H1 (cell line): ENCODE measurements at regions not wholly inside any gene's neighbourhood (a gene's known extent, or its start where the extent isn't known, plus 50 kb on each side); places are given as distances from the start of the nearest gene placed in this dataset.

Experiments
- CTCF ChIA-PET: fragments of 300-600 bp; sonication (Branson Sonifier 250); formaldehyde crosslinking; loops from one replicate; lab custom pipeline; 2021; ENCODE audit not compliant: partially characterized antibody; lab: Charles Lee
- POLR2A ChIA-PET: fragments of 300-600 bp; sonication (Branson Sonifier 250); formaldehyde crosslinking; loops from one replicate; lab custom pipeline; 2021; ENCODE audit warnings: inconsistent platforms; ENCODE audit not compliant: partially characterized antibody; lab: Charles Lee
- DNase-seq, 2 experiments: peaks; one replicate each; pipeline versions ENCODE4 v3.0.0 to v3.0.0-alpha.2; 2010 to 2022; ENCODE audit warnings: low spot score in 2 of 2, low read depth in 1 of 2, mixed read lengths in 1 of 2
- FAIRE-seq: peaks from 2 replicates; lab custom pipeline; 2011; peaks lifted over from hg19 to GRCh38; lab: Jason Lieb, UNC
- H2AFZ ChIP-seq: 2 replicates; pipeline ENCODE4 v1.8.1; 2012; ENCODE audit warnings: low read length, inconsistent platforms
- H2AK5ac ChIP-seq: 2 replicates; pipeline ENCODE4 v1.6.1; 2013; ENCODE audit warnings: low read depth, low read length
- H2BK120ac ChIP-seq: replicated peaks from 2 replicates; pipeline ENCODE3; 2013; ENCODE audit warnings: low read depth, low read length, inconsistent platforms
- H2BK12ac ChIP-seq: 2 replicates; pipeline ENCODE4 v1.6.1; 2013; ENCODE audit warnings: low read depth, low read length
- H2BK15ac ChIP-seq: 2 replicates; pipeline ENCODE4 v1.6.1; 2013; ENCODE audit warnings: low read length
- H2BK20ac ChIP-seq: 2 replicates; pipeline ENCODE4 v1.6.1; 2013; ENCODE audit warnings: low read length
- H2BK5ac ChIP-seq: 2 replicates; pipeline ENCODE4 v1.6.1; 2013; ENCODE audit warnings: low read depth, low read length
- H3K14ac ChIP-seq: 2 replicates; pipeline ENCODE4 v1.6.1; 2013; ENCODE audit warnings: inconsistent platforms; ENCODE audit not compliant: insufficient read length
- H3K18ac ChIP-seq: 2 replicates; pipeline ENCODE4 v1.6.1; 2013; ENCODE audit warnings: low read length; ENCODE audit errors: extremely low read depth
- H3K23ac ChIP-seq: 2 replicates; pipeline ENCODE4 v1.6.1; 2013; ENCODE audit warnings: inconsistent platforms; ENCODE audit not compliant: insufficient read length
- H3K23me2 ChIP-seq: 2 replicates; pipeline ENCODE4 v1.6.1; 2013; ENCODE audit warnings: low read depth, low read length
- H3K27ac ChIP-seq: 2 replicates; pipeline ENCODE4 v1.6.1; 2011; ENCODE audit warnings: low read depth, low read length, inconsistent platforms
- H3K27me3 ChIP-seq, 4 experiments: replicated peaks in 1 of 4; 1 replicate in 1 of 4; 2 replicates in 3 of 4; pipeline versions ENCODE4 v1.6.1 to v1.8.1; 2011 to 2013; ENCODE audit warnings: low read length in 3 of 4, mild to moderate bottlenecking in 3 of 4, inconsistent platforms in 2 of 4, mixed read lengths in 2 of 4, moderate library complexity in 1 of 4; ENCODE audit not compliant: control insufficient read depth in 3 of 4, insufficient read depth in 3 of 4; ENCODE audit errors: extremely low read depth in 1 of 4
- H3K36me3 ChIP-seq, 4 experiments: 2 replicates each; pipeline versions ENCODE4 v1.6.1 to v1.8.1; 2011 to 2013; ENCODE audit warnings: mild to moderate bottlenecking in 4 of 4, low read length in 3 of 4, moderate library complexity in 2 of 4, control low read depth in 1 of 4, inconsistent platforms in 1 of 4; ENCODE audit not compliant: insufficient read depth in 4 of 4, control insufficient read depth in 2 of 4
- H3K4ac ChIP-seq: replicated peaks from 2 replicates; pipeline ENCODE3; 2013; ENCODE audit warnings: low read length, low read depth, mixed read lengths, inconsistent platforms; ENCODE audit not compliant: insufficient read length
- H3K4me1 ChIP-seq, 4 experiments: replicated peaks in 1 of 4; 1 replicate in 1 of 4; 2 replicates in 3 of 4; pipeline versions ENCODE4 v1.6.1 to v1.8.1; 2011 to 2013; ENCODE audit warnings: low read length in 3 of 4, inconsistent platforms in 2 of 4, mixed read lengths in 1 of 4; ENCODE audit not compliant: insufficient read depth in 4 of 4, control insufficient read depth in 3 of 4
- H3K4me2 ChIP-seq, 2 experiments: 2 replicates each; pipeline versions ENCODE4 v1.6.1 to v1.8.1; 2011 to 2013; ENCODE audit warnings: low read depth in 2 of 2, low read length in 2 of 2, control low read depth in 1 of 2, inconsistent platforms in 1 of 2, mild to moderate bottlenecking in 1 of 2; ENCODE audit not compliant: insufficient read depth in 1 of 2
- H3K4me3 ChIP-seq, 4 experiments: fragments of 200-600, 300-600 bp in 1 of 4; sonication (generic), shearing (Covaris generic), sonication (Bioruptor Twin) in 1 of 4; 2 replicates each; pipeline versions ENCODE4 v1.5.1 to v1.8.1; 2011 to 2016; ENCODE audit warnings: low read length in 4 of 4, low read depth in 3 of 4, control low read depth in 2 of 4, inconsistent platforms in 2 of 4, mild to moderate bottlenecking in 2 of 4, mixed read lengths in 1 of 4, moderate library complexity in 1 of 4; ENCODE audit not compliant: insufficient read depth in 2 of 4; ENCODE audit errors: extremely low read depth in 1 of 4
- H3K56ac ChIP-seq: replicated peaks from 2 replicates; pipeline ENCODE3; 2013; ENCODE audit warnings: low read depth, mild to moderate bottlenecking, mixed read lengths, low read length, inconsistent platforms; ENCODE audit not compliant: insufficient read length
- H3K79me1 ChIP-seq: 2 replicates; pipeline ENCODE4 v1.6.1; 2013; ENCODE audit warnings: low read depth, low read length, control low read depth
- H3K79me2 ChIP-seq, 2 experiments: 2 replicates each; pipeline versions ENCODE4 v1.6.1 to v1.8.1; 2012 to 2013; ENCODE audit warnings: low read length in 2 of 2, mild to moderate bottlenecking in 2 of 2, inconsistent platforms in 1 of 2; ENCODE audit not compliant: insufficient read depth in 2 of 2, control insufficient read depth in 1 of 2
- H3K9ac ChIP-seq, 4 experiments: replicated peaks in 1 of 4; 1 replicate in 1 of 4; 2 replicates in 3 of 4; pipeline versions ENCODE4 v1.6.1 to v1.8.1; 2011 to 2013; ENCODE audit warnings: low read depth in 3 of 4, low read length in 3 of 4, control low read depth in 2 of 4, mild to moderate bottlenecking in 2 of 4, moderate library complexity in 2 of 4, inconsistent platforms in 1 of 4; ENCODE audit errors: extremely low read depth in 1 of 4
- H3K9me3 ChIP-seq, 2 experiments: 2 replicates each; pipeline versions ENCODE4 v1.6.1 to v1.8.1; 2012 to 2013; ENCODE audit warnings: mild to moderate bottlenecking in 2 of 2, moderate library complexity in 2 of 2, control low read depth in 1 of 2, inconsistent platforms in 1 of 2, low read depth in 1 of 2, low read length in 1 of 2, mixed read lengths in 1 of 2; ENCODE audit not compliant: insufficient read depth in 2 of 2
- H4K20me1 ChIP-seq, 2 experiments: replicated peaks in 1 of 2; 2 replicates each; pipeline versions ENCODE3 to v1.8.1; 2011 to 2013; ENCODE audit warnings: inconsistent platforms in 2 of 2, low read length in 2 of 2, mild to moderate bottlenecking in 1 of 2; ENCODE audit not compliant: insufficient read depth in 2 of 2, control insufficient read depth in 1 of 2
- H4K5ac ChIP-seq: 2 replicates; pipeline ENCODE4 v1.6.1; 2013; ENCODE audit warnings: low read length, low read depth, mixed read lengths, inconsistent platforms; ENCODE audit not compliant: insufficient read length
- H4K8ac ChIP-seq: 2 replicates; pipeline ENCODE4 v1.8.0; 2013; ENCODE audit warnings: mild to moderate bottlenecking, moderate library complexity, low read length, inconsistent platforms; ENCODE audit not compliant: insufficient read depth; ENCODE audit errors: extremely low read depth
- H4K91ac ChIP-seq: replicated peaks from 2 replicates; pipeline ENCODE3; 2013; ENCODE audit warnings: low read length, mixed read lengths, inconsistent platforms; ENCODE audit not compliant: insufficient read length
- PHF8 ChIP-seq: fragments of 200-600 bp; sonication (generic); conservative IDR thresholded peaks from 2 replicates; pipeline ENCODE4 v1.7.1; 2012; ENCODE audit warnings: low read depth, mild to moderate bottlenecking, inconsistent platforms, low read length, moderate library complexity
- WGBS, 2 experiments: shearing (Covaris generic) in 1 of 2; methylation state at CpG; one replicate each; pipeline versions ENCODE4 v1.1.6 to v1.1.7; 2013 to 2015; ENCODE audit warnings: low lambda C conversion rate in 2 of 2, mixed read lengths in 2 of 2, inconsistent platforms in 1 of 2, low coverage in 1 of 2, missing lambda C conversion rate in 1 of 2; ENCODE audit not compliant: insufficient replicate concordance in 2 of 2, insufficient coverage in 1 of 2, insufficient read length in 1 of 2; ENCODE audit errors: extremely low coverage in 1 of 2, missing lambda C conversion rate in 1 of 2; 5-methylcytosine and 5-hydroxymethylcytosine counted together

GRCh38 chr13:83117046-83117445, 765.2 kb downstream of the SLITRK1 start:
- Histone ChIP-seq H2AFZ (no peak overlapping the region), H4K91ac (no peak overlapping the region), H3K4me1 (no peaks in the 10 kb centered on the region), H3K9ac (no peak overlapping the region), H3K36me3 (no peaks in the 10 kb centered on the region), H3K79me1 (no peaks in the 10 kb centered on the region), H2BK20ac (no peak overlapping the region), H2BK5ac (no peak overlapping the region), H2BK15ac (no peak overlapping the region), H3K18ac (no peak overlapping the region), H3K27ac (no peak overlapping the region), H3K23me2 (no peaks in the 10 kb centered on the region), H2BK12ac (no peak overlapping the region), H3K4me2 (no peak overlapping the region), H3K4ac (no peak overlapping the region), H2AK5ac (no peak overlapping the region), H3K4me3 (no peak overlapping the region), H4K20me1 (no peaks in the 10 kb centered on the region), H4K5ac (no peak overlapping the region), H3K56ac (no peak overlapping the region), H4K8ac (no peak overlapping the region), H2BK120ac (no peak overlapping the region), H3K27me3 (no peaks in the 10 kb centered on the region), H3K9me3 (no peaks in the 10 kb centered on the region), H3K14ac (no peak overlapping the region), H3K23ac (no peak overlapping the region), H3K79me2 (no peaks in the 10 kb centered on the region)
- POLR2A ChIA-PET = no interaction called here
- DNase-seq = no peak
- no peak for FAIRE-seq
- WGBS, 2 experiments = 73% methylated on average over 4 of the region's 4 CpGs; no CpG with 5 or more reads in 1 of the 2 experiments
- CTCF ChIA-PET = interaction anchor here (0.6 kb wide), 1 partner anchor 287 kb away, joined by 6 read pairs; no protein-coding TSS in a partner anchor
- TF ChIP-seq PHF8 = no peak
